Endothelial cell of umbilical vein (primary cell): ENCODE measurements at regions not wholly inside any gene's neighbourhood (a gene's known extent, or its start where the extent isn't known, plus 50 kb on each side); places are given as distances from the start of the nearest gene placed in this dataset.

Source experiments
- BruUV-seq: library from RNA; stranded (reverse); fragments of 400-500 nt; replicated peaks from 2 replicates; lab custom pipeline; 2021; lab: Mats Ljungman, UMichigan
- CTCF ChIA-PET: fragments of 300-600, 350-600 bp; sonication (Branson Sonifier 250); formaldehyde crosslinking; loops from one replicate; lab custom pipeline; 2021; ENCODE audit warnings: antibody characterized with exemption, inconsistent platforms; lab: Charles Lee
- POLR2A ChIA-PET: fragments of 300-600, 350-600 bp; sonication (Branson Sonifier 250); formaldehyde crosslinking; loops from one replicate; lab custom pipeline; 2021; ENCODE audit warnings: antibody characterized with exemption, inconsistent platforms; lab: Charles Lee
- DNase-seq: peaks from one replicate; pipeline ENCODE4 v3.0.0-alpha.2; 2011; ENCODE audit warnings: low read depth, low spot score
- FAIRE-seq: peaks from 2 replicates; lab custom pipeline; 2011; peaks lifted over from hg19 to GRCh38; lab: Jason Lieb, UNC
- H2AFZ ChIP-seq: 2 replicates; pipeline ENCODE4 v1.6.0; 2012; ENCODE audit warnings: low read depth, low read length, control low read depth, inconsistent platforms
- H3K27ac ChIP-seq: 2 replicates; pipeline ENCODE4 v1.5.1; 2011; ENCODE audit warnings: low read depth, mild to moderate bottlenecking, control low read depth, low read length, moderate library complexity; ENCODE audit not compliant: insufficient read depth
- H3K27me3 ChIP-seq, 2 experiments: 2 replicates each; pipeline versions ENCODE4 v1.6.0 to v1.6.1; 2011; ENCODE audit warnings: low read length in 2 of 2, mixed read lengths in 1 of 2; ENCODE audit not compliant: control insufficient read depth in 2 of 2, insufficient read depth in 2 of 2
- H3K36me3 ChIP-seq, 2 experiments: 2 replicates in 1 of 2; 3 replicates in 1 of 2; pipeline ENCODE4 v1.5.1; 2011; ENCODE audit warnings: low read length in 2 of 2, mild to moderate bottlenecking in 1 of 2, moderate library complexity in 1 of 2; ENCODE audit not compliant: control insufficient read depth in 2 of 2, insufficient read depth in 2 of 2; ENCODE audit errors: extremely low read depth in 1 of 2
- H3K4me1 ChIP-seq: 3 replicates; pipeline ENCODE4 v1.5.1; 2011; ENCODE audit warnings: mild to moderate bottlenecking, low read length; ENCODE audit not compliant: control insufficient read depth, insufficient read depth; ENCODE audit errors: extremely low read depth
- H3K4me2 ChIP-seq: 2 replicates; pipeline ENCODE4 v1.6.1; 2011; ENCODE audit warnings: low read length, control low read depth, mixed read lengths; ENCODE audit not compliant: insufficient read depth
- H3K4me3 ChIP-seq, 3 experiments: fragments of 200-600 bp in 1 of 3; sonication (generic), shearing (Covaris generic) in 1 of 3; replicated peaks in 1 of 3; 2 replicates each; pipeline ENCODE4 v1.5.1; 2011 to 2016; ENCODE audit warnings: control low read depth in 3 of 3, low read length in 3 of 3, mild to moderate bottlenecking in 2 of 3, inconsistent platforms in 1 of 3, low read depth in 1 of 3, moderate library complexity in 1 of 3; ENCODE audit not compliant: insufficient read depth in 1 of 3
- H3K79me2 ChIP-seq: 2 replicates; pipeline ENCODE4 v1.6.0; 2012; ENCODE audit warnings: low read length, inconsistent platforms; ENCODE audit not compliant: control insufficient read depth, insufficient read depth
- H3K9ac ChIP-seq: replicated peaks from 2 replicates; pipeline ENCODE3; 2011; ENCODE audit warnings: low read length, control low read depth; ENCODE audit not compliant: insufficient read depth; ENCODE audit errors: extremely low read depth
- H3K9me1 ChIP-seq: replicated peaks from 3 replicates; pipeline ENCODE4 v1.6.0; 2011; ENCODE audit warnings: mild to moderate bottlenecking, low read length; ENCODE audit not compliant: control insufficient read depth, insufficient read depth; ENCODE audit errors: extremely low read depth
- H3K9me3 ChIP-seq: replicated peaks from 2 replicates; pipeline ENCODE4 v1.5.1; 2012; ENCODE audit warnings: low read length, inconsistent platforms; ENCODE audit not compliant: control insufficient read depth, insufficient read depth
- H4K20me1 ChIP-seq: replicated peaks from 2 replicates; pipeline ENCODE3; 2011; ENCODE audit warnings: mild to moderate bottlenecking, low read length; ENCODE audit not compliant: control insufficient read depth, insufficient read depth; ENCODE audit errors: extremely low read depth
- EZH2 ChIP-seq: IDR thresholded peaks from 2 replicates; pipeline ENCODE4 v1.6.1; 2012; ENCODE audit warnings: borderline replicate concordance, low read depth, mild to moderate bottlenecking, moderate library complexity, low read length, inconsistent platforms; ENCODE audit not compliant: severe bottlenecking
- FOS ChIP-seq: IDR thresholded peaks from 2 replicates; pipeline ENCODE4 v1.6.1; 2011; ENCODE audit warnings: mild to moderate bottlenecking, low read length, moderate library complexity, borderline replicate concordance; ENCODE audit not compliant: insufficient read depth
- GATA2 ChIP-seq: IDR thresholded peaks from 2 replicates; pipeline ENCODE4 v1.7.0; 2011; ENCODE audit warnings: low read depth, mild to moderate bottlenecking, moderate library complexity, mixed read lengths, low read length; ENCODE audit not compliant: insufficient read length, insufficient read depth
- JUN ChIP-seq: IDR thresholded peaks from 2 replicates; pipeline ENCODE4 v1.6.1; 2011; ENCODE audit warnings: borderline replicate concordance, low read depth; ENCODE audit not compliant: insufficient read length, insufficient read depth
- MYC ChIP-seq: IDR thresholded peaks from one replicate; pipeline ENCODE4 v1.6.1; 2011; ENCODE audit warnings: mild to moderate bottlenecking, low read depth, low read length
- POLR2A ChIP-seq: IDR thresholded peaks from 2 replicates; pipeline ENCODE4 v1.6.1; 2012; ENCODE audit warnings: low read depth, mild to moderate bottlenecking, control low read depth, low read length
- POLR2AphosphoS5 ChIP-seq: IDR thresholded peaks from 2 replicates; pipeline ENCODE4 v1.6.1; 2012; ENCODE audit warnings: low read depth, mild to moderate bottlenecking, control low read depth, low read length, moderate library complexity; ENCODE audit not compliant: insufficient read depth
- dilution Hi-C: fragments of 300-500 bp; cut with MboI; formaldehyde crosslinking; loops from one replicate; pipeline ENCODE4 v1.15.0; 2019; ENCODE audit warnings: low sequenced_read_pairs; ENCODE audit not compliant: extremely low pct_ligation_motif_present
- intact Hi-C: fragments of 100-400 bp; cut with micrococcal nuclease; formaldehyde crosslinking; loops from one replicate; pipeline ENCODE4 v1.10.0; 2022
- TF ChIP-seq, protein P1 (sequence below), 2 donors: IDR thresholded peaks; 1 replicate in 1 of 2; 2 replicates in 1 of 2; pipeline ENCODE4 v1.5.1; 2011; ENCODE audit warnings: low read length in 2 of 2, mild to moderate bottlenecking in 2 of 2, moderate library complexity in 2 of 2, control low read depth in 1 of 2, inconsistent platforms in 1 of 2, low read depth in 1 of 2; ENCODE audit not compliant: insufficient read depth in 1 of 2; ENCODE audit errors: extremely low read depth in 1 of 2
- TF ChIP-seq, protein P2 (sequence below): IDR thresholded peaks from 2 replicates; pipeline ENCODE4 v1.6.1; 2011; ENCODE audit not compliant: insufficient read depth, insufficient read length

DNA sequence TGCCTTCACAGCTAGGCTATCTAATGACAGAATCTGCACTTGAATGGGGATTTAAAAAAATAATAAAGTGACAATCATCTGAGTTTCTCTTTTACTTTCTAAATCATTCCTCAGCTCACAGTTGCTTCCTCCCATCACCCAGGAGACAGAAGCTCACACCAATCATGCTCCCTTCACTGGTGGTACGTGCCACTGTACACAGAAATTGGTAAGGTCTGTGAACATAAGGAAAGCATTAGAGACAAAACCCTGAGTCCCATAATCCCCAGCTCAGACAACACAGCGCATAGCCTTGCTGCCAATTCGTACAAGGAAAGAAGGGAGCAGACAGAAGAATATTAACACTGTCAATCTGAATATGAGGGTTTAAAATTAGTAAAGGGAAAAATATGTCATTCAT lies 133.1 kb downstream of the IDS start:
- H3K9me3 ChIP-seq: no peaks in the 10 kb centered on the region
- H3K4me2 ChIP-seq: no peak overlapping the region
- H3K79me2 ChIP-seq: no peaks in the 10 kb centered on the region
- no peak overlapping the region for H2AFZ ChIP-seq
- TF ChIP-seq POLR2AphosphoS5 (no peak), GATA2 (no peak), FOS (no peak), EZH2 (no peak), MYC (no peak), POLR2A (no peak), JUN (no peak)
- TF ChIP-seq, protein P1, sequence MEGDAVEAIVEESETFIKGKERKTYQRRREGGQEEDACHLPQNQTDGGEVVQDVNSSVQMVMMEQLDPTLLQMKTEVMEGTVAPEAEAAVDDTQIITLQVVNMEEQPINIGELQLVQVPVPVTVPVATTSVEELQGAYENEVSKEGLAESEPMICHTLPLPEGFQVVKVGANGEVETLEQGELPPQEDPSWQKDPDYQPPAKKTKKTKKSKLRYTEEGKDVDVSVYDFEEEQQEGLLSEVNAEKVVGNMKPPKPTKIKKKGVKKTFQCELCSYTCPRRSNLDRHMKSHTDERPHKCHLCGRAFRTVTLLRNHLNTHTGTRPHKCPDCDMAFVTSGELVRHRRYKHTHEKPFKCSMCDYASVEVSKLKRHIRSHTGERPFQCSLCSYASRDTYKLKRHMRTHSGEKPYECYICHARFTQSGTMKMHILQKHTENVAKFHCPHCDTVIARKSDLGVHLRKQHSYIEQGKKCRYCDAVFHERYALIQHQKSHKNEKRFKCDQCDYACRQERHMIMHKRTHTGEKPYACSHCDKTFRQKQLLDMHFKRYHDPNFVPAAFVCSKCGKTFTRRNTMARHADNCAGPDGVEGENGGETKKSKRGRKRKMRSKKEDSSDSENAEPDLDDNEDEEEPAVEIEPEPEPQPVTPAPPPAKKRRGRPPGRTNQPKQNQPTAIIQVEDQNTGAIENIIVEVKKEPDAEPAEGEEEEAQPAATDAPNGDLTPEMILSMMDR (IDR thresholded peaks at IDR 0.05; ENCODE audit: extremely low read depth in 1 of 2, insufficient read depth in 1 of 2, low read depth in 1 of 2, low read length in 2 of 2): no peak
- TF ChIP-seq, protein P2, sequence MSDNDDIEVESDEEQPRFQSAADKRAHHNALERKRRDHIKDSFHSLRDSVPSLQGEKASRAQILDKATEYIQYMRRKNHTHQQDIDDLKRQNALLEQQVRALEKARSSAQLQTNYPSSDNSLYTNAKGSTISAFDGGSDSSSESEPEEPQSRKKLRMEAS: no peak
- no peaks in the 10 kb centered on the region for H3K27me3 ChIP-seq
- H3K4me1 ChIP-seq: no peaks in the 10 kb centered on the region
- FAIRE-seq (no peak), DNase-seq (no peak)
- no peaks in the 10 kb centered on the region for H3K36me3 ChIP-seq
- H4K20me1 ChIP-seq: no peaks in the 10 kb centered on the region
- intact Hi-C loops: no loop called here
- no TSS peak for BruUV-seq
- no peak overlapping the region for H3K27ac ChIP-seq
- H3K9ac ChIP-seq: no peak overlapping the region
- dilution Hi-C loops: no loop called here
- no peaks in the 10 kb centered on the region for H3K9me1 ChIP-seq
- CTCF ChIA-PET: no interaction called here
- H3K4me3 ChIP-seq: no peak overlapping the region
- POLR2A ChIA-PET: no interaction called here
